ENCODE measurements at regions not wholly inside any gene's neighbourhood (a gene's known extent, or its start where the extent isn't known, plus 50 kb on each side); places are given as distances from the start of the nearest gene placed in this dataset.

DNA sequence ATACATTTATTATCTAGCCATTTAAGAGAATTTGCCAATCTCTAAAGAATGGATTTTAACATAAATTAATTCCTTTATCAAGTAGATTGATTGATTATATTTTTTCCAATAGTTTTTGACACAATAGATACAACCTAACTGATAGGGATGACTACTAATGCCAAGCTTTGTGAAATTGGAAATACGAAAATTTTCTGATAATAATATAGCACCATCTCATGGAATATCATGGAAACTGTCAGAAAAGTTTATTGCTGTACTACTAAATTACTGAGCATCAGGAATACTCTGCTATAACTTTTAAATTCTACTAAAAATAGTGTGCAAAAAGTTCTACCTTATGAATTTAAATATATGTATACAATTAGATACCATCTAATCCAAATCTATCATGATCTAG, 101.8 kb upstream of the MAP2 start:
- no peaks in the 10 kb centered on the region; the same call in 1 of the 2 replicates for H3K27me3 ChIP-seq (ENCODE audit: insufficient read depth, low read length)
- H3K4me2 ChIP-seq (ENCODE audit: insufficient read depth, insufficient read length, low read length), result no peak overlapping the region
- Mint-ChIP-seq H3K4me1 (peaks cover 7 to 15% of the 10 kb centered on the region in 2 experiments), H3K36me3 (ENCODE audit: insufficient read depth in 1 of 3, low read depth in 3 of 3) (peaks cover 0 to 18% (median 3%) of the 10 kb centered on the region in 3 experiments; a peak in 5 of 7 replicates), H3K27ac (no peak overlapping the region), H3K4me3 (no peak overlapping the region), H3K9me3 (peaks cover 2 to 7% of the 10 kb centered on the region in 2 experiments; a peak in 2 of 5 replicates), H3K27me3 (ENCODE audit: low read depth) (peaks cover 7% of the 10 kb centered on the region)
- 0 out of 2 replicates have a peak, but pooled peaks cover 1% of the 10 kb centered on the region for H3K4me1 ChIP-seq (ENCODE audit: insufficient read depth, low read length)
- no CpG with 5 or more reads among the region's 1 CpG for WGBS (ENCODE audit: extremely low coverage, insufficient read length, low lambda C conversion rate)
- H2AK5ac ChIP-seq (ENCODE audit: insufficient read length, low read length), result no peak overlapping the region
- no peaks in the 10 kb centered on the region for H3K23me2 ChIP-seq (ENCODE audit: insufficient read length, low read depth, low read length, poor library complexity, severe bottlenecking)
- H4K5ac ChIP-seq (ENCODE audit: insufficient read length, low read depth, low read length), result no peak overlapping the region
- no peak overlapping the region for H2BK120ac ChIP-seq (ENCODE audit: low read depth, low read length, poor library complexity, severe bottlenecking)
- no peak overlapping the region for H2BK20ac ChIP-seq (ENCODE audit: low read depth, low read length, poor library complexity, severe bottlenecking)
- no peaks in the 10 kb centered on the region for H3K79me1 ChIP-seq (ENCODE audit: insufficient read depth, low read depth, low read length, poor library complexity, severe bottlenecking)
- H2BK12ac ChIP-seq (ENCODE audit: insufficient read length, low read depth, low read length), result no peak overlapping the region
- no peak overlapping the region for H2BK5ac ChIP-seq (ENCODE audit: insufficient read length, low read length)
- H3K9ac ChIP-seq (ENCODE audit: extremely low read depth, insufficient read length, low read length), result no peak overlapping the region
- no peak overlapping the region for H4K91ac ChIP-seq (ENCODE audit: insufficient read length, low read depth, low read length)
- H3K79me2 ChIP-seq (ENCODE audit: insufficient read depth, low read length), result no peaks in the 10 kb centered on the region
- no peak overlapping the region for H2AFZ ChIP-seq (ENCODE audit: low read length)
- no peak overlapping the region for H3K56ac ChIP-seq (ENCODE audit: insufficient read length, low read depth, low read length)
- no peak overlapping the region for H3K23ac ChIP-seq (ENCODE audit: insufficient read length, low read depth, low read length)
- no peak for DNase-seq
- H3T11ph ChIP-seq (ENCODE audit: low read length), result no peak overlapping the region
- H4K8ac ChIP-seq (replicated peaks; ENCODE audit: insufficient read length, low read depth, low read length), result no peak overlapping the region
- no peak overlapping the region for H3K18ac ChIP-seq (ENCODE audit: insufficient read length, low read depth, low read length)
- no peak overlapping the region for H3K27ac ChIP-seq (ENCODE audit: insufficient read length, low read depth, low read length)
- no peak overlapping the region for H2BK15ac ChIP-seq (ENCODE audit: low read depth, low read length)
- H4K20me1 ChIP-seq (ENCODE audit: control insufficient read depth, insufficient read depth, insufficient read length), result no peaks in the 10 kb centered on the region
- no peaks in the 10 kb centered on the region for H3K9me3 ChIP-seq (ENCODE audit: control insufficient read depth, low read depth, low read length)
- no peak overlapping the region for H3K4ac ChIP-seq (ENCODE audit: low read depth, low read length)
- H3K14ac ChIP-seq (ENCODE audit: insufficient read depth, low read length), result no peak overlapping the region
- TF ChIP-seq, protein P1, sequence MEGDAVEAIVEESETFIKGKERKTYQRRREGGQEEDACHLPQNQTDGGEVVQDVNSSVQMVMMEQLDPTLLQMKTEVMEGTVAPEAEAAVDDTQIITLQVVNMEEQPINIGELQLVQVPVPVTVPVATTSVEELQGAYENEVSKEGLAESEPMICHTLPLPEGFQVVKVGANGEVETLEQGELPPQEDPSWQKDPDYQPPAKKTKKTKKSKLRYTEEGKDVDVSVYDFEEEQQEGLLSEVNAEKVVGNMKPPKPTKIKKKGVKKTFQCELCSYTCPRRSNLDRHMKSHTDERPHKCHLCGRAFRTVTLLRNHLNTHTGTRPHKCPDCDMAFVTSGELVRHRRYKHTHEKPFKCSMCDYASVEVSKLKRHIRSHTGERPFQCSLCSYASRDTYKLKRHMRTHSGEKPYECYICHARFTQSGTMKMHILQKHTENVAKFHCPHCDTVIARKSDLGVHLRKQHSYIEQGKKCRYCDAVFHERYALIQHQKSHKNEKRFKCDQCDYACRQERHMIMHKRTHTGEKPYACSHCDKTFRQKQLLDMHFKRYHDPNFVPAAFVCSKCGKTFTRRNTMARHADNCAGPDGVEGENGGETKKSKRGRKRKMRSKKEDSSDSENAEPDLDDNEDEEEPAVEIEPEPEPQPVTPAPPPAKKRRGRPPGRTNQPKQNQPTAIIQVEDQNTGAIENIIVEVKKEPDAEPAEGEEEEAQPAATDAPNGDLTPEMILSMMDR (conservative IDR thresholded peaks at IDR 0.05), result peak; percentile 34; the same call in 2 of the 3 replicates

Data from H9 (cell line).